ENCODE measurements at regions not wholly inside any gene's neighbourhood (a gene's known extent, or its start where the extent isn't known, plus 50 kb on each side); places are given as distances from the start of the nearest gene placed in this dataset.

DNA sequence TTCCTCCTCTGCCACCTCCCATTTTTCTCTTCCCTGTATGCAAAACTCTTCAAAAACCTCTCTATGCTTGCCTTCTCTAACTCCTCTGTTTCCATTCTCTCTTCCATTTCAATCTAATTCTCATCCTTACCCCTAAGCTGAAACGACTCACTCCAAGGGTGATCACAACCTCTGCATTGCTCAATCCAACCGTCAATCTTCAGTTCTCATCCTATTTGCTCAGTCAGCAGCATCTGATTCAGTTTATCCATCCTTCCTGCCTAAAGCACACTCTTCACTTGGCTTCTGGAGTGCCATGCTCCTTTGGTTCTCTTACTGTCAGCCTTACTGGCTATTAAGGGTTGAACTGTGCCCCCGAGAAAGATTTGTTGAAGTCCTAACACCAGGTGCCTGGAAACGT is 163.5 kb upstream of the NEBL start:
- DNase-seq (ENCODE audit: low read depth, low spot score), result no peak
- no peak for TF ChIP-seq CTCF (IDR thresholded peaks at IDR 0.05; ENCODE audit: low read depth, low read length)
- ChIA-PET CTCF (no interaction called here), POLR2A (no interaction called here)
- Histone ChIP-seq H3K9me3 (ENCODE audit: control insufficient read depth, insufficient read depth, low read length) (no peaks in the 10 kb centered on the region), H3K27ac (ENCODE audit: low read depth, low read length) (no peak overlapping the region), H3K27me3 (ENCODE audit: control insufficient read depth, insufficient read depth, low read length) (no peaks in the 10 kb centered on the region), H3K4me3 (ENCODE audit: low read depth, low read length) (no peak overlapping the region)

GRCh38 chr10:21057989-21058388 is 160.9 kb upstream of the NEBL start:
- ChIA-PET POLR2A (interaction anchor here (0.8 kb wide), 1 partner anchor 26 kb away, joined by 4 read pairs; no protein-coding TSS in a partner anchor), CTCF (no interaction called here)
- no peak overlapping the region for H3K27ac ChIP-seq (ENCODE audit: low read depth, low read length)

GRCh38 chr10:21057436-21057835 is 160.3 kb upstream of the NEBL start:
- H3K9me3 ChIP-seq (ENCODE audit: control insufficient read depth, insufficient read depth, low read length), result no peaks in the 10 kb centered on the region
- no peak for DNase-seq (ENCODE audit: low read depth, low spot score)
- no peak for TF ChIP-seq CTCF (IDR thresholded peaks at IDR 0.05; ENCODE audit: low read depth, low read length)
- no peaks in the 10 kb centered on the region for H3K27me3 ChIP-seq (ENCODE audit: control insufficient read depth, insufficient read depth, low read length)
- no peak overlapping the region for H3K27ac ChIP-seq (ENCODE audit: low read depth, low read length)
- no peak overlapping the region for H3K4me3 ChIP-seq (ENCODE audit: low read depth, low read length)
- POLR2A ChIA-PET, result no interaction called here
- CTCF ChIA-PET, result interaction anchor here (0.6 kb wide), 1 partner anchor 22 kb away, joined by 6 read pairs; no protein-coding TSS in a partner anchor

More at GRCh38 chr10:21057989-21058388, 160.9 kb upstream of the NEBL start:
- DNase-seq (ENCODE audit: low read depth, low spot score), result no peak
- Histone ChIP-seq H3K4me3 (ENCODE audit: low read depth, low read length) (no peak overlapping the region), H3K9me3 (ENCODE audit: control insufficient read depth, insufficient read depth, low read length) (no peaks in the 10 kb centered on the region), H3K27me3 (ENCODE audit: control insufficient read depth, insufficient read depth, low read length) (no peaks in the 10 kb centered on the region)
- TF ChIP-seq CTCF (IDR thresholded peaks at IDR 0.05; ENCODE audit: low read depth, low read length), result no peak

DNA sequence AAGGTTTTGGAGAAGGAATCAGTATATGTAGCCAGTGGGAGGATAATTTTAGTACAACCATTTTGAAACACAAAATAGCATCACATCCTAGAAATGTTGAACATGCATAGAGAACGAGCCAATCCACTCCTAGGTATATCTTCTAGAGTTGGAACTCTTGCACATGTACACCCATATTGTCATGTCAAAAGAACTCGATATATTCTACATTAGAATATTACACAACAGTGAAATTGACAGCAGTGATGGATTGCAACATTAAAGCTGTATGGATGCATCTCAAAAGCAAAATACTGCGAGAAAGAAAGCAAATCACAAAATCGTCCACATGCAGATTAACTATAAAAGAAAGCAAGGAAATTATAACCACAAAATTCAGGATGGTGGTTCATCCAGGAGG is 159.3 kb upstream of the NEBL start:
- no peak for TF ChIP-seq CTCF (IDR thresholded peaks at IDR 0.05; ENCODE audit: low read depth, low read length)
- no peak for DNase-seq (ENCODE audit: low read depth, low spot score)
- no peaks in the 10 kb centered on the region for H3K27me3 ChIP-seq (ENCODE audit: control insufficient read depth, insufficient read depth, low read length)
- H3K9me3 ChIP-seq (ENCODE audit: control insufficient read depth, insufficient read depth, low read length), result no peaks in the 10 kb centered on the region
- H3K27ac ChIP-seq (ENCODE audit: low read depth, low read length), result no peak overlapping the region
- ChIA-PET CTCF (no interaction called here), POLR2A (no interaction called here)
- no peak overlapping the region for H3K4me3 ChIP-seq (ENCODE audit: low read depth, low read length)

DNA sequence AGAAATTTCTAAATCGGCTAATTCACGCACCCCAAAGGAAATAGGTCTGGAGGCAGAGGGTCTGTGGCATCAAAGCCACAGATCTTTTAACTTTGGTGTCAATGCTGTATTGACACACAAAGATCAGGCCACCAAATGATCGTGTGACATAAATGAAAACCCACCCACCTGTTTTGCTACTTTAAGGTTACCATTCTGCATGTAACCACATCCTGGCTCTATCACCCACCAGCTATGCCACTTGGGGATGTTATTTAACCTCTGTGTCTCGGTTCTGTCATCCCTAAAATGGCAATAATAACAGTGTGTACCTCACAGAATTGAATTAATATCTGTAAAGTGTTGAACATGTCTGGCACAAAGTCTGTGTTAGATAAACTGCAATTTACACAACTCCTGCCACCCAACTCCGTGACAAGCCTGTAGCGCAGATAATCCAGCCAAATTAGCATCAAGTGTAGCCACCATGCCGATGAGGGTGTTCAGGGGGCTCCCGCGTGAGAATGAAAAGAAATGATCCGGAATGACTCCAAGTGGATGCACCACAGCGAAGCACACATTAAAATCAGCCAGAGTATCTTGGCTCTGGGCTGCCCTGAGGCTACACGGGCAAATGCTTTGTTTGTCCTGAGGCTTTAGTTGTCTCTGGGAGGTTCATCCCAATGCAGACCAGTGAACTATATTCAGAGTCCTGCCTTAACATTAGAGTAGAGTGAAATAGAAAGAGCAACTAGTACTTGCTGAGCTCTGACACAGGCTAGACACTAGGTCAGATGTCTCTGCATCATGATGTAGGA is 158.4 kb upstream of the NEBL start:
- POLR2A ChIA-PET, result no interaction called here
- no peak overlapping the region for H3K4me3 ChIP-seq (ENCODE audit: low read depth, low read length)
- CTCF ChIA-PET, result no interaction called here
- H3K27ac ChIP-seq (ENCODE audit: low read depth, low read length), result no peak overlapping the region
- H3K27me3 ChIP-seq (ENCODE audit: control insufficient read depth, insufficient read depth, low read length), result no peaks in the 10 kb centered on the region
- no peak for TF ChIP-seq CTCF (IDR thresholded peaks at IDR 0.05; ENCODE audit: low read depth, low read length)
- no peaks in the 10 kb centered on the region for H3K9me3 ChIP-seq (ENCODE audit: control insufficient read depth, insufficient read depth, low read length)
- DNase-seq (ENCODE audit: low read depth, low spot score), result no peak

Data from AG04450 (cell line).